H1 (cell line): ENCODE measurements at regions not wholly inside any gene's neighbourhood (a gene's known extent, or its start where the extent isn't known, plus 50 kb on each side); places are given as distances from the start of the nearest gene placed in this dataset.

Experiments used
- CTCF ChIA-PET: fragments of 300-600 bp; sonication (Branson Sonifier 250); formaldehyde crosslinking; loops from one replicate; lab custom pipeline; 2021; ENCODE audit not compliant: partially characterized antibody; lab: Charles Lee
- POLR2A ChIA-PET: fragments of 300-600 bp; sonication (Branson Sonifier 250); formaldehyde crosslinking; loops from one replicate; lab custom pipeline; 2021; ENCODE audit warnings: inconsistent platforms; ENCODE audit not compliant: partially characterized antibody; lab: Charles Lee
- DNase-seq, 2 experiments: peaks; one replicate each; pipeline versions ENCODE4 v3.0.0 to v3.0.0-alpha.2; 2010 to 2022; ENCODE audit warnings: low spot score in 2 of 2, low read depth in 1 of 2, mixed read lengths in 1 of 2
- FAIRE-seq: peaks from 2 replicates; lab custom pipeline; 2011; peaks lifted over from hg19 to GRCh38; lab: Jason Lieb, UNC
- H2AFZ ChIP-seq: 2 replicates; pipeline ENCODE4 v1.8.1; 2012; ENCODE audit warnings: low read length, inconsistent platforms
- H2AK5ac ChIP-seq: 2 replicates; pipeline ENCODE4 v1.6.1; 2013; ENCODE audit warnings: low read depth, low read length
- H2BK120ac ChIP-seq: replicated peaks from 2 replicates; pipeline ENCODE3; 2013; ENCODE audit warnings: low read depth, low read length, inconsistent platforms
- H2BK12ac ChIP-seq: 2 replicates; pipeline ENCODE4 v1.6.1; 2013; ENCODE audit warnings: low read depth, low read length
- H2BK15ac ChIP-seq: 2 replicates; pipeline ENCODE4 v1.6.1; 2013; ENCODE audit warnings: low read length
- H2BK20ac ChIP-seq: 2 replicates; pipeline ENCODE4 v1.6.1; 2013; ENCODE audit warnings: low read length
- H2BK5ac ChIP-seq: 2 replicates; pipeline ENCODE4 v1.6.1; 2013; ENCODE audit warnings: low read depth, low read length
- H3K14ac ChIP-seq: 2 replicates; pipeline ENCODE4 v1.6.1; 2013; ENCODE audit warnings: inconsistent platforms; ENCODE audit not compliant: insufficient read length
- H3K18ac ChIP-seq: 2 replicates; pipeline ENCODE4 v1.6.1; 2013; ENCODE audit warnings: low read length; ENCODE audit errors: extremely low read depth
- H3K23ac ChIP-seq: 2 replicates; pipeline ENCODE4 v1.6.1; 2013; ENCODE audit warnings: inconsistent platforms; ENCODE audit not compliant: insufficient read length
- H3K23me2 ChIP-seq: 2 replicates; pipeline ENCODE4 v1.6.1; 2013; ENCODE audit warnings: low read depth, low read length
- H3K27ac ChIP-seq: 2 replicates; pipeline ENCODE4 v1.6.1; 2011; ENCODE audit warnings: low read depth, low read length, inconsistent platforms
- H3K27me3 ChIP-seq, 4 experiments: replicated peaks in 1 of 4; 1 replicate in 1 of 4; 2 replicates in 3 of 4; pipeline versions ENCODE4 v1.6.1 to v1.8.1; 2011 to 2013; ENCODE audit warnings: low read length in 3 of 4, mild to moderate bottlenecking in 3 of 4, inconsistent platforms in 2 of 4, mixed read lengths in 2 of 4, moderate library complexity in 1 of 4; ENCODE audit not compliant: control insufficient read depth in 3 of 4, insufficient read depth in 3 of 4; ENCODE audit errors: extremely low read depth in 1 of 4
- H3K36me3 ChIP-seq, 4 experiments: 2 replicates each; pipeline versions ENCODE4 v1.6.1 to v1.8.1; 2011 to 2013; ENCODE audit warnings: mild to moderate bottlenecking in 4 of 4, low read length in 3 of 4, moderate library complexity in 2 of 4, control low read depth in 1 of 4, inconsistent platforms in 1 of 4; ENCODE audit not compliant: insufficient read depth in 4 of 4, control insufficient read depth in 2 of 4
- H3K4ac ChIP-seq: replicated peaks from 2 replicates; pipeline ENCODE3; 2013; ENCODE audit warnings: low read length, low read depth, mixed read lengths, inconsistent platforms; ENCODE audit not compliant: insufficient read length
- H3K4me1 ChIP-seq, 4 experiments: replicated peaks in 1 of 4; 1 replicate in 1 of 4; 2 replicates in 3 of 4; pipeline versions ENCODE4 v1.6.1 to v1.8.1; 2011 to 2013; ENCODE audit warnings: low read length in 3 of 4, inconsistent platforms in 2 of 4, mixed read lengths in 1 of 4; ENCODE audit not compliant: insufficient read depth in 4 of 4, control insufficient read depth in 3 of 4
- H3K4me2 ChIP-seq, 2 experiments: 2 replicates each; pipeline versions ENCODE4 v1.6.1 to v1.8.1; 2011 to 2013; ENCODE audit warnings: low read depth in 2 of 2, low read length in 2 of 2, control low read depth in 1 of 2, inconsistent platforms in 1 of 2, mild to moderate bottlenecking in 1 of 2; ENCODE audit not compliant: insufficient read depth in 1 of 2
- H3K4me3 ChIP-seq, 4 experiments: fragments of 200-600, 300-600 bp in 1 of 4; sonication (generic), shearing (Covaris generic), sonication (Bioruptor Twin) in 1 of 4; 2 replicates each; pipeline versions ENCODE4 v1.5.1 to v1.8.1; 2011 to 2016; ENCODE audit warnings: low read length in 4 of 4, low read depth in 3 of 4, control low read depth in 2 of 4, inconsistent platforms in 2 of 4, mild to moderate bottlenecking in 2 of 4, mixed read lengths in 1 of 4, moderate library complexity in 1 of 4; ENCODE audit not compliant: insufficient read depth in 2 of 4; ENCODE audit errors: extremely low read depth in 1 of 4
- H3K56ac ChIP-seq: replicated peaks from 2 replicates; pipeline ENCODE3; 2013; ENCODE audit warnings: low read depth, mild to moderate bottlenecking, mixed read lengths, low read length, inconsistent platforms; ENCODE audit not compliant: insufficient read length
- H3K79me1 ChIP-seq: 2 replicates; pipeline ENCODE4 v1.6.1; 2013; ENCODE audit warnings: low read depth, low read length, control low read depth
- H3K79me2 ChIP-seq, 2 experiments: 2 replicates each; pipeline versions ENCODE4 v1.6.1 to v1.8.1; 2012 to 2013; ENCODE audit warnings: low read length in 2 of 2, mild to moderate bottlenecking in 2 of 2, inconsistent platforms in 1 of 2; ENCODE audit not compliant: insufficient read depth in 2 of 2, control insufficient read depth in 1 of 2
- H3K9ac ChIP-seq, 4 experiments: replicated peaks in 1 of 4; 1 replicate in 1 of 4; 2 replicates in 3 of 4; pipeline versions ENCODE4 v1.6.1 to v1.8.1; 2011 to 2013; ENCODE audit warnings: low read depth in 3 of 4, low read length in 3 of 4, control low read depth in 2 of 4, mild to moderate bottlenecking in 2 of 4, moderate library complexity in 2 of 4, inconsistent platforms in 1 of 4; ENCODE audit errors: extremely low read depth in 1 of 4
- H3K9me3 ChIP-seq, 2 experiments: 2 replicates each; pipeline versions ENCODE4 v1.6.1 to v1.8.1; 2012 to 2013; ENCODE audit warnings: mild to moderate bottlenecking in 2 of 2, moderate library complexity in 2 of 2, control low read depth in 1 of 2, inconsistent platforms in 1 of 2, low read depth in 1 of 2, low read length in 1 of 2, mixed read lengths in 1 of 2; ENCODE audit not compliant: insufficient read depth in 2 of 2
- H4K20me1 ChIP-seq, 2 experiments: replicated peaks in 1 of 2; 2 replicates each; pipeline versions ENCODE3 to v1.8.1; 2011 to 2013; ENCODE audit warnings: inconsistent platforms in 2 of 2, low read length in 2 of 2, mild to moderate bottlenecking in 1 of 2; ENCODE audit not compliant: insufficient read depth in 2 of 2, control insufficient read depth in 1 of 2
- H4K5ac ChIP-seq: 2 replicates; pipeline ENCODE4 v1.6.1; 2013; ENCODE audit warnings: low read length, low read depth, mixed read lengths, inconsistent platforms; ENCODE audit not compliant: insufficient read length
- H4K8ac ChIP-seq: 2 replicates; pipeline ENCODE4 v1.8.0; 2013; ENCODE audit warnings: mild to moderate bottlenecking, moderate library complexity, low read length, inconsistent platforms; ENCODE audit not compliant: insufficient read depth; ENCODE audit errors: extremely low read depth
- H4K91ac ChIP-seq: replicated peaks from 2 replicates; pipeline ENCODE3; 2013; ENCODE audit warnings: low read length, mixed read lengths, inconsistent platforms; ENCODE audit not compliant: insufficient read length
- CEBPB ChIP-seq: IDR thresholded peaks from 2 replicates; pipeline ENCODE4 v1.6.1; 2012; ENCODE audit warnings: low read depth, low read length
- FOSL1 ChIP-seq: IDR thresholded peaks from 2 replicates; pipeline ENCODE4 v1.6.1; 2011; ENCODE audit warnings: mild to moderate bottlenecking, low read depth, low read length, moderate library complexity; ENCODE audit not compliant: insufficient read depth
- KDM4A ChIP-seq: IDR thresholded peaks from one replicate; pipeline ENCODE4 v1.7.1; 2012; ENCODE audit warnings: low read depth, mild to moderate bottlenecking, moderate library complexity, low read length, inconsistent platforms; ENCODE audit not compliant: severe bottlenecking
- RBBP5 ChIP-seq: IDR thresholded peaks from 2 replicates; pipeline ENCODE4 v1.7.1; 2012; ENCODE audit warnings: low read depth, mild to moderate bottlenecking, inconsistent platforms, low read length, moderate library complexity, borderline replicate concordance
- SIN3A ChIP-seq, 2 experiments: IDR thresholded peaks in 1 of 2; conservative IDR thresholded peaks in 1 of 2; 2 replicates each; pipeline ENCODE4 v1.6.1; 2011 to 2012; ENCODE audit warnings: low read length in 2 of 2, improper control_type of control experiment in 1 of 2, low read depth in 1 of 2, mild to moderate bottlenecking in 1 of 2
- SP1 ChIP-seq: IDR thresholded peaks from 2 replicates; pipeline ENCODE4 v1.6.1; 2011; ENCODE audit warnings: low read depth, low read length
- TAF7 ChIP-seq: optimal IDR thresholded peaks from 2 replicates; pipeline ENCODE3; 2011; ENCODE audit warnings: low read depth, mild to moderate bottlenecking, inconsistent platforms, low read length, moderate library complexity, borderline replicate concordance
- ZNF274 ChIP-seq: IDR thresholded peaks from 2 replicates; pipeline ENCODE4 v1.7.0; 2012; ENCODE audit warnings: low read length, borderline replicate concordance; ENCODE audit errors: extremely low read depth
- WGBS, 2 experiments: shearing (Covaris generic) in 1 of 2; methylation state at CpG; one replicate each; pipeline versions ENCODE4 v1.1.6 to v1.1.7; 2013 to 2015; ENCODE audit warnings: low lambda C conversion rate in 2 of 2, mixed read lengths in 2 of 2, inconsistent platforms in 1 of 2, low coverage in 1 of 2, missing lambda C conversion rate in 1 of 2; ENCODE audit not compliant: insufficient replicate concordance in 2 of 2, insufficient coverage in 1 of 2, insufficient read length in 1 of 2; ENCODE audit errors: extremely low coverage in 1 of 2, missing lambda C conversion rate in 1 of 2; 5-methylcytosine and 5-hydroxymethylcytosine counted together

DNA sequence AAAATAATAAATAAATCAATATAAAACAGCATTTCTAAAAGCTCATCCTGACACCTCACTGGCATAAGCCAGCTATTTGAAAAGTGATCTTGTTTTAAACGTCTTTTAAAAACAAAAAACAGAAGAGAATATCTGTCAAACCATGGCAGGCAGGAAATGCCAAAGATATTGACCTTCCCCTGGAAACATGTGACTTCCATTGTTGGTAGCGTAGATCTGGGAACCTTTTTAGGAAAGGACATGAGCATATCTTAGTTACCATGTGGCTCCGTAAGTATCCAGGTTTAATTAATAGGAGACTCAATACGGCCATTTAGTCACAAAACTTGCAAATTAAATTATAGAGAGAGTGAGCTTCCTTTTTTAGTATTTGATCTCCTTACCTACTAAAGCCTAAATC, 83.0 kb upstream of the KLHL4 start:
- Histone ChIP-seq H2BK15ac (no peak overlapping the region), H3K9ac (no peak overlapping the region), H3K18ac (no peak overlapping the region), H4K5ac (no peak overlapping the region), H3K56ac (no peak overlapping the region), H3K4me3 (no peak overlapping the region), H3K4me1 (no peaks in the 10 kb centered on the region), H3K23me2 (no peaks in the 10 kb centered on the region), H2BK12ac (no peak overlapping the region), H3K23ac (no peak overlapping the region), H3K79me1 (no peaks in the 10 kb centered on the region), H3K14ac (no peak overlapping the region), H3K36me3 (no peaks in the 10 kb centered on the region), H2AFZ (no peak overlapping the region), H3K4ac (no peak overlapping the region), H2BK120ac (no peak overlapping the region), H3K27ac (no peak overlapping the region), H3K9me3 (no peaks in the 10 kb centered on the region), H3K27me3 (no peaks in the 10 kb centered on the region), H4K8ac (no peak overlapping the region), H2BK20ac (no peak overlapping the region), H2BK5ac (no peak overlapping the region), H3K4me2 (no peak overlapping the region), H2AK5ac (no peak overlapping the region), H4K91ac (no peak overlapping the region), H4K20me1 (no peaks in the 10 kb centered on the region), H3K79me2 (no peaks in the 10 kb centered on the region)
- CTCF ChIA-PET = no interaction called here
- FAIRE-seq (no peak), DNase-seq (no peak)
- WGBS, 2 experiments = 84% methylated on average over 3 of the region's 4 CpGs; no CpG with 5 or more reads in 1 of the 2 experiments
- POLR2A ChIA-PET = no interaction called here
- TF ChIP-seq RBBP5 = no peak
- no peak for TF ChIP-seq SP1
- TF ChIP-seq CEBPB = no peak
- no peak for TF ChIP-seq FOSL1
- no peak for TF ChIP-seq TAF7
- no peak for TF ChIP-seq SIN3A (conservative IDR thresholded peaks at IDR 0.05 in 1 of 2, IDR thresholded peaks at IDR 0.05 in 1 of 2; ENCODE audit: low read depth in 1 of 2, low read length in 2 of 2)
- no peak for TF ChIP-seq ZNF274
- no peak for TF ChIP-seq KDM4A
